GM13977 (cell line): ENCODE measurements at regions not wholly inside any gene's neighbourhood (a gene's known extent, or its start where the extent isn't known, plus 50 kb on each side); places are given as distances from the start of the nearest gene placed in this dataset.
"Not testable (repeated sequence)": the region's sequence is repeated elsewhere in the genome, so short reads cannot be mapped to it uniquely, and the experiment has no call there.

Experiments
- DNase-seq: peaks from one replicate; pipeline ENCODE4 v3.0.0; 2012; ENCODE audit warnings: low spot score
- in situ Hi-C: fragments of 300-500 bp; cut with MboI; formaldehyde crosslinking; loops from one replicate; pipeline ENCODE4 v1.12.0; 2022; ENCODE audit warnings: low sequenced_read_pairs, low pct_unique_long_range_greater_than_20kb, mixed read lengths, inconsistent platforms; ENCODE audit not compliant: unreplicated experiment
- TF ChIP-seq, protein P1 (sequence below): IDR thresholded peaks from 2 replicates; pipeline ENCODE4 v1.5.1; 2012; ENCODE audit warnings: mild to moderate bottlenecking, control low read depth; ENCODE audit not compliant: insufficient read depth; ENCODE audit errors: extremely low read depth, missing control alignments

- in situ Hi-C loops = loop anchor here (25.0 kb wide), 1 partner anchor 1575 kb away; a partner anchor contains a TSS
- TF ChIP-seq, protein P1, sequence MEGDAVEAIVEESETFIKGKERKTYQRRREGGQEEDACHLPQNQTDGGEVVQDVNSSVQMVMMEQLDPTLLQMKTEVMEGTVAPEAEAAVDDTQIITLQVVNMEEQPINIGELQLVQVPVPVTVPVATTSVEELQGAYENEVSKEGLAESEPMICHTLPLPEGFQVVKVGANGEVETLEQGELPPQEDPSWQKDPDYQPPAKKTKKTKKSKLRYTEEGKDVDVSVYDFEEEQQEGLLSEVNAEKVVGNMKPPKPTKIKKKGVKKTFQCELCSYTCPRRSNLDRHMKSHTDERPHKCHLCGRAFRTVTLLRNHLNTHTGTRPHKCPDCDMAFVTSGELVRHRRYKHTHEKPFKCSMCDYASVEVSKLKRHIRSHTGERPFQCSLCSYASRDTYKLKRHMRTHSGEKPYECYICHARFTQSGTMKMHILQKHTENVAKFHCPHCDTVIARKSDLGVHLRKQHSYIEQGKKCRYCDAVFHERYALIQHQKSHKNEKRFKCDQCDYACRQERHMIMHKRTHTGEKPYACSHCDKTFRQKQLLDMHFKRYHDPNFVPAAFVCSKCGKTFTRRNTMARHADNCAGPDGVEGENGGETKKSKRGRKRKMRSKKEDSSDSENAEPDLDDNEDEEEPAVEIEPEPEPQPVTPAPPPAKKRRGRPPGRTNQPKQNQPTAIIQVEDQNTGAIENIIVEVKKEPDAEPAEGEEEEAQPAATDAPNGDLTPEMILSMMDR = no peak
- DNase-seq = no peak
Observed at GRCh38 chr6:27812078-27812804, 100.0 kb downstream of the OR2B2 start.

DNA sequence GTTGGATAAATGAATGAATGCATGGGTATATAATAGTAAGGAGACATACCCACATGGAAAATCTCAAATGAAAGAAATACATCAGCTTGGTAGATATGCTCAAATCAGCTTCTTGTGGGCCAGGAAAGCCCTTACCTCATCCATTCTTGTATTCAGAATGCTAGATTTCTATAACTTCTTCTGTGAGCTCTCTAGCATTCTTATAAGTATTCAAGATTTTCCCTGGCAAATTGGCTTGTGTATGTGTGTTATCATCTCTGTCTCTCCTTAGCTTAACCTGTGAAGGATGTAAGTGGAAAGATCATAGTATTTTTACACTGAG lies 100.8 kb downstream of the OR2B2 start:
- in situ Hi-C loops = loop anchor here (25.0 kb wide), 1 partner anchor 1574 kb away; a partner anchor contains a TSS
- DNase-seq = no peak
- TF ChIP-seq, protein P1 = no peak

GRCh38 chr6:27810768-27811450 lies 101.3 kb downstream of the OR2B2 start:
- in situ Hi-C loops = loop anchor here (25.0 kb wide), 1 partner anchor 1574 kb away; a partner anchor contains a TSS

GRCh38 chr6:27809939-27810767 lies 102.0 kb downstream of the OR2B2 start:
- TF ChIP-seq, protein P1 = peak; percentile 34
- in situ Hi-C loops = loop anchor here (5.0 to 25.0 kb wide), 3 partner anchors 85 to 1573 kb away; a partner anchor contains a TSS
- peak; percentile 79 for DNase-seq

More at GRCh38 chr6:27810768-27811450, 101.3 kb downstream of the OR2B2 start:
- TF ChIP-seq, protein P1 = no peak
- no peak for DNase-seq

- in situ Hi-C loops = loop anchor here (5.0 to 25.0 kb wide), 3 partner anchors 85 to 1572 kb away; a partner anchor contains a TSS
- TF ChIP-seq, protein P1 = no peak
- no peak for DNase-seq
Observed at GRCh38 chr6:27809067-27809938, 102.9 kb downstream of the OR2B2 start.

GRCh38 chr6:27808242-27809066 lies 103.7 kb downstream of the OR2B2 start:
- in situ Hi-C loops = loop anchor here (5.0 to 25.0 kb wide), 3 partner anchors 86 to 1571 kb away; a partner anchor contains a TSS
- DNase-seq = not testable (repeated sequence)

GRCh38 chr6:27807441-27808241 lies 104.6 kb downstream of the OR2B2 start:
- peak; percentile 84 for DNase-seq
- in situ Hi-C loops = loop anchor here (5.0 to 25.0 kb wide), 3 partner anchors 87 to 1570 kb away; a partner anchor contains a TSS
